Glutamatergic neuron (in vitro differentiated cells): ENCODE measurements at regions not wholly inside any gene's neighbourhood (a gene's known extent, or its start where the extent isn't known, plus 50 kb on each side); places are given as distances from the start of the nearest gene placed in this dataset.

Experiments
- DNase-seq: peaks from one replicate; pipeline ENCODE4 v3.0.0; 2022
- H3K27ac Mint-ChIP-seq: one replicate; pipeline ENCODE4 v1.8.0; 2020; ENCODE audit warnings: mild to moderate bottlenecking, mixed read lengths, inconsistent platforms; ENCODE audit not compliant: unreplicated experiment
- H3K27me3 Mint-ChIP-seq: one replicate; pipeline ENCODE4 v1.8.0; 2020; ENCODE audit warnings: mild to moderate bottlenecking, moderate library complexity, mixed read lengths, inconsistent platforms; ENCODE audit not compliant: unreplicated experiment
- H3K36me3 Mint-ChIP-seq: one replicate; pipeline ENCODE4 v1.8.0; 2020; ENCODE audit warnings: mild to moderate bottlenecking, mixed read lengths, inconsistent platforms; ENCODE audit not compliant: unreplicated experiment
- H3K4me1 Mint-ChIP-seq: one replicate; pipeline ENCODE4 v1.8.0; 2020; ENCODE audit warnings: mild to moderate bottlenecking, low read depth, mixed read lengths, inconsistent platforms; ENCODE audit not compliant: unreplicated experiment
- H3K4me3 Mint-ChIP-seq: one replicate; pipeline ENCODE4 v1.8.0; 2020; ENCODE audit warnings: mild to moderate bottlenecking, mixed read lengths, inconsistent platforms; ENCODE audit not compliant: unreplicated experiment
- H3K9me3 Mint-ChIP-seq: one replicate; pipeline ENCODE4 v1.8.0; 2020; ENCODE audit warnings: mild to moderate bottlenecking, moderate library complexity, mixed read lengths, inconsistent platforms; ENCODE audit not compliant: unreplicated experiment
- CTCF ChIP-seq: fragments of 200-600 bp; sonication (generic); IDR thresholded peaks from one replicate; pipeline ENCODE4 v1.5.0; 2021; ENCODE audit not compliant: partially characterized antibody, unreplicated experiment

- H3K4me1 Mint-ChIP-seq = peaks cover 6% of the 10 kb centered on the region
- H3K27ac Mint-ChIP-seq = no peak overlapping the region
- no peaks in the 10 kb centered on the region for H3K27me3 Mint-ChIP-seq
- H3K9me3 Mint-ChIP-seq = no peaks in the 10 kb centered on the region
- no peaks in the 10 kb centered on the region for H3K36me3 Mint-ChIP-seq
- no peak for TF ChIP-seq CTCF
- no peak overlapping the region for H3K4me3 Mint-ChIP-seq
- no peak for DNase-seq
Measured at GRCh38 chr6:148239801-148240460, 102.7 kb upstream of the SASH1 start.

- no peaks in the 10 kb centered on the region for H3K27me3 Mint-ChIP-seq
- no peak overlapping the region for H3K4me3 Mint-ChIP-seq
- no peaks in the 10 kb centered on the region for H3K9me3 Mint-ChIP-seq
- H3K4me1 Mint-ChIP-seq = peaks cover 6% of the 10 kb centered on the region
- TF ChIP-seq CTCF = no peak
- DNase-seq = no peak
- H3K27ac Mint-ChIP-seq = no peak overlapping the region
- H3K36me3 Mint-ChIP-seq = no peaks in the 10 kb centered on the region
Measured at GRCh38 chr6:148240461-148240840, 102.2 kb upstream of the SASH1 start.

- Mint-ChIP-seq H3K9me3 (no peaks in the 10 kb centered on the region), H3K4me1 (peaks cover 6% of the 10 kb centered on the region), H3K4me3 (no peak overlapping the region), H3K27ac (no peak overlapping the region), H3K36me3 (no peaks in the 10 kb centered on the region), H3K27me3 (no peaks in the 10 kb centered on the region)
- no peak for DNase-seq
- TF ChIP-seq CTCF = no peak
Measured at GRCh38 chr6:148240861-148241477, 101.7 kb upstream of the SASH1 start.

- Mint-ChIP-seq H3K27me3 (no peaks in the 10 kb centered on the region), H3K27ac (no peak overlapping the region), H3K4me1 (peaks cover 6% of the 10 kb centered on the region), H3K9me3 (no peaks in the 10 kb centered on the region), H3K4me3 (no peak overlapping the region), H3K36me3 (no peaks in the 10 kb centered on the region)
- TF ChIP-seq CTCF = no peak
- no peak for DNase-seq
Measured at GRCh38 chr6:148242180-148242579, 100.5 kb upstream of the SASH1 start.

GRCh38 chr6:148244217-148244935 is 98.3 kb upstream of the SASH1 start:
- Mint-ChIP-seq H3K36me3 (no peaks in the 10 kb centered on the region), H3K4me3 (no peak overlapping the region), H3K9me3 (no peaks in the 10 kb centered on the region), H3K27me3 (no peaks in the 10 kb centered on the region), H3K4me1 (peaks cover 7% of the 10 kb centered on the region), H3K27ac (no peak overlapping the region)
- TF ChIP-seq CTCF = no peak
- DNase-seq = peak; percentile 22
